Fibroblast of pulmonary artery (primary cell): ENCODE measurements at regions not wholly inside any gene's neighbourhood (a gene's known extent, or its start where the extent isn't known, plus 50 kb on each side); places are given as distances from the start of the nearest gene placed in this dataset.

Source experiments
- DNase-seq: peaks from one replicate; pipeline ENCODE4 v3.0.0-alpha.2; 2010; ENCODE audit warnings: low read depth
- H3K4me3 ChIP-seq: replicated peaks from 2 replicates; pipeline ENCODE4 v1.5.1; 2011; ENCODE audit warnings: low read depth, mild to moderate bottlenecking, control low read depth, low read length, moderate library complexity
- TF ChIP-seq, protein P1 (sequence below): IDR thresholded peaks from 2 replicates; pipeline ENCODE4 v1.5.1; 2011; ENCODE audit warnings: mild to moderate bottlenecking, control low read depth, low read length, inconsistent platforms; ENCODE audit errors: missing control alignments

DNA sequence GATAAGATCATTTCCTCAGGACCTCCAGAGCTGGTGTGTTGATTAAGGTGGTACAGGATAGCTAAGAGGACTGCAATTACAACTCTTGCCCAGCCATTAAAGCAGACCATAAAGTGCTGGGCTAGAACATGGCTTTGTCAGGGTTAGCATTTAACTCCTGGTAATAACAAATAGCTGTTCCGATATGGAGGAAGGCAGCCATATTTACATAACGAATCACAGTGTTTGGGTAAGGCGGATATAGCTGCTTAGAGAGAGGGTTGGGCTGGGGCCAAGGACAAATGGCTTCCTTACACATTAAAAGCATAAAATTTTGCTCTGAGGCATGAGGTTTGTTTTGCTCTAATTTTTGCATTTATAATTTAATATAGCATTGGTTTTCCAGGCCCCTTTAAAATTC lies 297.7 kb upstream of the DDHD1 start:
- TF ChIP-seq, protein P1, sequence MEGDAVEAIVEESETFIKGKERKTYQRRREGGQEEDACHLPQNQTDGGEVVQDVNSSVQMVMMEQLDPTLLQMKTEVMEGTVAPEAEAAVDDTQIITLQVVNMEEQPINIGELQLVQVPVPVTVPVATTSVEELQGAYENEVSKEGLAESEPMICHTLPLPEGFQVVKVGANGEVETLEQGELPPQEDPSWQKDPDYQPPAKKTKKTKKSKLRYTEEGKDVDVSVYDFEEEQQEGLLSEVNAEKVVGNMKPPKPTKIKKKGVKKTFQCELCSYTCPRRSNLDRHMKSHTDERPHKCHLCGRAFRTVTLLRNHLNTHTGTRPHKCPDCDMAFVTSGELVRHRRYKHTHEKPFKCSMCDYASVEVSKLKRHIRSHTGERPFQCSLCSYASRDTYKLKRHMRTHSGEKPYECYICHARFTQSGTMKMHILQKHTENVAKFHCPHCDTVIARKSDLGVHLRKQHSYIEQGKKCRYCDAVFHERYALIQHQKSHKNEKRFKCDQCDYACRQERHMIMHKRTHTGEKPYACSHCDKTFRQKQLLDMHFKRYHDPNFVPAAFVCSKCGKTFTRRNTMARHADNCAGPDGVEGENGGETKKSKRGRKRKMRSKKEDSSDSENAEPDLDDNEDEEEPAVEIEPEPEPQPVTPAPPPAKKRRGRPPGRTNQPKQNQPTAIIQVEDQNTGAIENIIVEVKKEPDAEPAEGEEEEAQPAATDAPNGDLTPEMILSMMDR, result no peak
- peak; percentile 10 for DNase-seq
- no peak overlapping the region for H3K4me3 ChIP-seq

DNA sequence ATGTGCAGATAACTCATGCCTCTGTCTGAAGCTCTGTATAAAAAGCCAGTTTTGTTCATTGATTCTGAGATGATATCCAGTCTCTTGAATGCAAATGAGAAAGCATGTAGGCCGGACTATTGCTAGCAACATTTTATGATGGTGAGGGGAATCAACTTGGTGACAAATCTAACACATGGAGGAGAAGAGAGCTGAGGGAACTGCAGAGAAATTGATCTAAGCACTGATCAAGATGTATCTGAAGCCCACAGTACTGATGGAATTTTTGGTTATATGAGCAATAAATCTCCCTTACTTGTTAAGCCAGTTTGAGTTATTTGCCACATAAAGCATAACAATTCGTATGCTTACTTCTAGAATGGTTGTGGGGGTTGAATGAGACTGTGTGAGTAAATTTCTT lies 295.6 kb upstream of the DDHD1 start:
- TF ChIP-seq, protein P1, result no peak
- DNase-seq, result no peak

DNA sequence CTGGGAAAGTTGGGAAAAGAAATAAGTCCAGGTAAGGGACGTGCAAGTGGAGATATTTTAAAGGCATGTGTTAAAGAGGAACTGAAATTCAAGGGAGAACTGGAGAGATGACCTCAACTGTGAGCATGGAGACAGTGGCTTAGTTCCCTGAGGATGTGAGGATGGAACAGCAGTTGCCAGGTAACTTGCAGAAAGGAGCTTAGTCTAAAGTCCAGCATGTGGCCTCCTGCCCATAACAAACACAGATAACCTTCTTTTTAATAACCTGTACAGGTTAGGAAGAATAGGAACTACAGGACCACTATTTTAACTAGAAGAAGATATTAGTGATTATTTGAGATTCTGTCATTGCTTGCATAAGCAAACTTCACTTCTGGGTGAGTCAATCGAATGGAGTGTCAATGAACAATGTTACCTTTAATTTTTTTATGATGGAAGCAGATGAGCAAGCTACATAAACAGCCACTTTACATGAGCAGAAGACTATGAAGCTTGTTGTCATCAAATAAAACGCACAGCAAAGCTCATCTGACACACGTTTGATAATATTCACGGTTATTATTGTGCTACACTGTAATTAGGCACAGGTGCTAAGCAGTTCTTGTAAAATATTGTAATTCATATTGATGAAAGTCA lies 291.7 kb upstream of the DDHD1 start:
- TF ChIP-seq, protein P1, result no peak
- no peak overlapping the region for H3K4me3 ChIP-seq
- no peak for DNase-seq

More for the DNA sequence above, 295.6 kb upstream of the DDHD1 start:
- no peak overlapping the region for H3K4me3 ChIP-seq

DNA sequence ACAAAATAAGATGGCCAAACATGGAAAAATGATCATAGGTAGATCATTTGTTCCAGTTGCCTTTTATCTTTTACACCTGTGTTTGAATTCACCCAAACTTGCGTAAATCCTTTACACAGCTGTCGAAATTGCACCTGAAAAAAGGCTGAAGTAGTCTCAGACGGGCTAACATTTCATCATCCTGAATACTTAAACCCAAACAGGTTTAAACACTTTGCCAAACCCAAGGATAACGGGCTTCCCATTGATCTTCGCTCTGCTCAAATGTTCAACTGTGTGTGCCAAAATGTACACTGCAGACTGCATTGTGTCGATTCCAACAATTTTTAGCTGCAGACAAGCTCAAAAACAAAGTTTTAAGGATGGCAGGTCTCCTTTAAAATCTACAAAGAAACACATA lies 288.7 kb upstream of the DDHD1 start:
- TF ChIP-seq, protein P1, result no peak
- H3K4me3 ChIP-seq, result no peak overlapping the region
- DNase-seq, result no peak

DNA sequence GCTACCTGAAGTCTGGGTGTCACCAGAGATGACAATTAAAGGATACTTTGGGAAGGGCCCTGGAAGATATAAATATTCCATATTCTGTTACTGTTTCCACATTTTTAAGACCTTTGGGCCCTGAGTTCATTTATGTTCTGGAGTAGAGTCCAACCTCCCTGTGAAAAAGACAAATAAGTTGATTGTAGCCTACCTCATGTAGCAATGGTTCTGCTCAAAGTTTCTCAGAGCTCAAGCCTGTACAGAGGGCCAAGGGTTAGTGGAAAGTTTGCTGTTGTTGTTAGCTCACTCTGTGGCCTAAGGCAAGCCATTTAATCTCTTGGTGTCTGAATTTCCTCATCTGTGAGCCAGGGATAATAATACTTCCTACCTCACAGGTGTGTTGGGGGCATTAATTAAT lies 284.7 kb upstream of the DDHD1 start:
- TF ChIP-seq, protein P1, result no peak
- no peak for DNase-seq
- H3K4me3 ChIP-seq, result no peak overlapping the region

DNA sequence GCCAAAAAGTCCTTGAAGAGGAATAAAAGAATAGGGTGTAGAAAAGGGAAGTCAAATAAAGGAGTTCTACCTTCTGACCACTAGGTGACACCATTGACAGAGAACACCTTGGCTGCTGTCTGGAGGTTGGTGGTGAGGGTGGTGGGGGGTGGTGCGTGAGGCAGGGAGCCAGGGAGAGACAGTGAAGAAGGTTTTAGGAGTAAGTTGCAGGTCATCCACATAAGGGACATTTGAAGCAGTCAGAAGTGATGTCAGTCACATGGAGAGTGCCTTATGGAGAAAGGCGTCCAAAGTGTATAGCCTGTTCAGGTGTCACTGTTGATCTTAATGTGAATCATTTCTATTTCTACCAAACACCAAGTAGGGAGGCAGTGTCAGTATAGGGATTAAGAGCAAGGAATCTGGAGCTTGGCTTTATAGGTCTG lies 279.3 kb upstream of the DDHD1 start:
- TF ChIP-seq, protein P1, result peak; percentile 73
- peak; percentile 55 for DNase-seq
- no peak overlapping the region for H3K4me3 ChIP-seq

DNA sequence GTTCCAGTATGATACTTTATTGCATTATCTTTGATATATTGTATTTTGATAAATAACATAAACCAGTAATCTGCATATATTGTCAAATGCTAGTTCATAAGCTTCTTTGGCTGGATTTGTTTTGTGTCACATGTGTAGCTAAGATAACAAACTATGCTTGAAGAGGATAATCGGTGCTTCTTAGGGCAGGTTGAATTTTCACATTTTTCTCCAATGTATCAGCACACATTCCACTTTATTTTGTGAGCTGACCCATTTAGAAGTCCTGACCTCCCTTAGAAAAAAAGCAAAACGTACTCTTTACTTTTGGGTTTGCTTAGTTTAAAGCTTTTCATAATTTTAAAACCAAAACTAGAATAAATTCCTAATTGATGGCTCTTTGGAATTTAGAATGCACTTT lies 277.7 kb upstream of the DDHD1 start:
- no peak for DNase-seq
- H3K4me3 ChIP-seq, result no peak overlapping the region
- TF ChIP-seq, protein P1, result no peak
